ENCODE measurements at regions not wholly inside any gene's neighbourhood (a gene's known extent, or its start where the extent isn't known, plus 50 kb on each side); places are given as distances from the start of the nearest gene placed in this dataset.

- TF ChIP-seq CTCF (conservative IDR thresholded peaks at IDR 0.05; ENCODE audit: low read length), result no peak
- TF ChIP-seq EZH2phosphoT487 (IDR thresholded peaks at IDR 0.05; ENCODE audit: borderline replicate concordance), result no peak
- H3K36me3 ChIP-seq (ENCODE audit: insufficient read depth, low read length), result no peaks in the 10 kb centered on the region
- H3K79me2 ChIP-seq (ENCODE audit: insufficient read depth, low read length), result no peaks in the 10 kb centered on the region
These were observed 344.0 kb upstream of the PRICKLE1 start for GRCh38 chr12:42933461-42934081.

GRCh38 chr12:42932936-42933335, 343.4 kb upstream of the PRICKLE1 start:
- no peaks in the 10 kb centered on the region for H3K9me3 ChIP-seq (ENCODE audit: insufficient read depth, low read depth, low read length)
- H3F3A ChIP-seq (ENCODE audit: low read depth), result no peaks in the 10 kb centered on the region
- no peak overlapping the region for H3K4me2 ChIP-seq (ENCODE audit: low read depth, low read length, poor library complexity, severe bottlenecking)
- no peaks in the 10 kb centered on the region for H3K36me3 ChIP-seq (ENCODE audit: insufficient read depth, low read length)
- no peak overlapping the region for H3K4me3 ChIP-seq (ENCODE audit: low read length, poor library complexity, severe bottlenecking)
- H3K9ac ChIP-seq (ENCODE audit: low read depth, low read length, poor library complexity, severe bottlenecking), result no peak overlapping the region
- no peaks in the 10 kb centered on the region for H3K4me1 ChIP-seq (ENCODE audit: insufficient read depth, low read length, poor library complexity, severe bottlenecking)
- H3K27me3 ChIP-seq (ENCODE audit: insufficient read depth, low read length, poor library complexity, severe bottlenecking), result no peaks in the 10 kb centered on the region
- no peak overlapping the region for H2AFZ ChIP-seq (ENCODE audit: low read length)
- H3K9me2 ChIP-seq (replicated peaks; ENCODE audit: low read depth, low read length), result no peaks in the 10 kb centered on the region
- no peaks in the 10 kb centered on the region for H3K79me2 ChIP-seq (ENCODE audit: insufficient read depth, low read length)
- H4K20me1 ChIP-seq (ENCODE audit: insufficient read depth, low read length, poor library complexity, severe bottlenecking), result no peaks in the 10 kb centered on the region
- no peak for TF ChIP-seq CTCF (conservative IDR thresholded peaks at IDR 0.05; ENCODE audit: low read length)
- TF ChIP-seq EZH2phosphoT487 (IDR thresholded peaks at IDR 0.05; ENCODE audit: borderline replicate concordance), result no peak

More at GRCh38 chr12:42933461-42934081, 344.0 kb upstream of the PRICKLE1 start:
- no peak overlapping the region for H2AFZ ChIP-seq (ENCODE audit: low read length)
- no peak overlapping the region for H3K4me3 ChIP-seq (ENCODE audit: low read length, poor library complexity, severe bottlenecking)
- no peak overlapping the region for H3K9ac ChIP-seq (ENCODE audit: low read depth, low read length, poor library complexity, severe bottlenecking)
- no peaks in the 10 kb centered on the region for H3K27me3 ChIP-seq (ENCODE audit: insufficient read depth, low read length, poor library complexity, severe bottlenecking)
- no peaks in the 10 kb centered on the region for H3K4me1 ChIP-seq (ENCODE audit: insufficient read depth, low read length, poor library complexity, severe bottlenecking)
- H3K9me2 ChIP-seq (replicated peaks; ENCODE audit: low read depth, low read length), result no peaks in the 10 kb centered on the region
- no peak overlapping the region for H3K4me2 ChIP-seq (ENCODE audit: low read depth, low read length, poor library complexity, severe bottlenecking)
- no peaks in the 10 kb centered on the region for H4K20me1 ChIP-seq (ENCODE audit: insufficient read depth, low read length, poor library complexity, severe bottlenecking)
- H3F3A ChIP-seq (ENCODE audit: low read depth), result no peaks in the 10 kb centered on the region
- no peaks in the 10 kb centered on the region for H3K9me3 ChIP-seq (ENCODE audit: insufficient read depth, low read depth, low read length)

GRCh38 chr12:42926232-42926631, 336.7 kb upstream of the PRICKLE1 start:
- TF ChIP-seq CTCF (conservative IDR thresholded peaks at IDR 0.05; ENCODE audit: low read length) (no peak), EZH2phosphoT487 (IDR thresholded peaks at IDR 0.05; ENCODE audit: borderline replicate concordance) (no peak)
- Histone ChIP-seq H3K9ac (ENCODE audit: low read depth, low read length, poor library complexity, severe bottlenecking) (no peak overlapping the region), H3K4me2 (ENCODE audit: low read depth, low read length, poor library complexity, severe bottlenecking) (no peak overlapping the region), H3K9me3 (ENCODE audit: insufficient read depth, low read depth, low read length) (no peaks in the 10 kb centered on the region), H3K79me2 (ENCODE audit: insufficient read depth, low read length) (no peaks in the 10 kb centered on the region), H4K20me1 (ENCODE audit: insufficient read depth, low read length, poor library complexity, severe bottlenecking) (no peaks in the 10 kb centered on the region), H2AFZ (ENCODE audit: low read length) (no peak overlapping the region), H3K36me3 (ENCODE audit: insufficient read depth, low read length) (no peaks in the 10 kb centered on the region), H3K4me1 (ENCODE audit: insufficient read depth, low read length, poor library complexity, severe bottlenecking) (no peaks in the 10 kb centered on the region), H3K9me2 (replicated peaks; ENCODE audit: low read depth, low read length) (no peaks in the 10 kb centered on the region), H3F3A (ENCODE audit: low read depth) (no peaks in the 10 kb centered on the region), H3K4me3 (ENCODE audit: low read length, poor library complexity, severe bottlenecking) (no peak overlapping the region), H3K27me3 (ENCODE audit: insufficient read depth, low read length, poor library complexity, severe bottlenecking) (no peaks in the 10 kb centered on the region)
